ENCODE measurements at regions not wholly inside any gene's neighbourhood (a gene's known extent, or its start where the extent isn't known, plus 50 kb on each side); places are given as distances from the start of the nearest gene placed in this dataset.

GRCh38 chr10:20975236-20975635, 78.1 kb upstream of the NEBL start:
- DNase-seq (ENCODE audit: low spot score) = no peak

- no peak for DNase-seq (ENCODE audit: low spot score)
These were observed 75.8 kb upstream of the NEBL start for GRCh38 chr10:20972925-20973324.

GRCh38 chr10:20971901-20972300, 74.8 kb upstream of the NEBL start:
- no peak for DNase-seq (ENCODE audit: low spot score)

- no peak for DNase-seq (ENCODE audit: low spot score)
These were observed 73.6 kb upstream of the NEBL start for GRCh38 chr10:20970708-20971107.

GRCh38 chr10:20970044-20970443, 72.9 kb upstream of the NEBL start:
- no peak for DNase-seq (ENCODE audit: low spot score)

GRCh38 chr10:20966426-20966825, 69.3 kb upstream of the NEBL start:
- DNase-seq (ENCODE audit: low spot score) = no peak

- no peak for DNase-seq (ENCODE audit: low spot score)
These were observed 66.8 kb upstream of the NEBL start for GRCh38 chr10:20963721-20964595.

- no peak for DNase-seq (ENCODE audit: low spot score)
These were observed 65.9 kb upstream of the NEBL start for GRCh38 chr10:20963056-20963455.

GRCh38 chr10:20962165-20962564, 65.1 kb upstream of the NEBL start:
- no peak for DNase-seq (ENCODE audit: low spot score)

- DNase-seq (ENCODE audit: low spot score) = no peak
These were observed 62.1 kb upstream of the NEBL start for GRCh38 chr10:20959242-20959641.

GRCh38 chr10:20958764-20959163, 61.7 kb upstream of the NEBL start:
- no peak for DNase-seq (ENCODE audit: low spot score)

GRCh38 chr10:20958225-20958624, 61.1 kb upstream of the NEBL start:
- DNase-seq (ENCODE audit: low spot score) = no peak

GRCh38 chr10:20957744-20958143, 60.6 kb upstream of the NEBL start:
- no peak for DNase-seq (ENCODE audit: low spot score)

GRCh38 chr10:20956843-20957242, 59.7 kb upstream of the NEBL start:
- DNase-seq (ENCODE audit: low spot score) = no peak

GRCh38 chr10:20955355-20955893, 58.3 kb upstream of the NEBL start:
- no peak for DNase-seq (ENCODE audit: low spot score)

GRCh38 chr10:20954519-20954918, 57.4 kb upstream of the NEBL start:
- DNase-seq (ENCODE audit: low spot score) = no peak

GRCh38 chr10:20953120-20953519, 56.0 kb upstream of the NEBL start:
- DNase-seq (ENCODE audit: low spot score) = no peak

- no peak for DNase-seq (ENCODE audit: low spot score)
These were observed 52.9 kb upstream of the NEBL start for GRCh38 chr10:20949967-20950366.

GRCh38 chr10:20948686-20949327, 51.7 kb upstream of the NEBL start:
- DNase-seq (ENCODE audit: low spot score) = no peak

Data from AG20443 (cell line).